Neural cell (in vitro differentiated cells): ENCODE measurements at regions not wholly inside any gene's neighbourhood (a gene's known extent, or its start where the extent isn't known, plus 50 kb on each side); places are given as distances from the start of the nearest gene placed in this dataset.

Source experiments
- H2AFZ ChIP-seq: fragments of 200-600, 300-800 bp; sonication (generic), shearing (Covaris generic); 2 replicates; pipeline ENCODE4 v1.6.0; 2014; ENCODE audit warnings: low read depth, mild to moderate bottlenecking, antibody characterized with exemption, low read length, moderate library complexity
- H3F3A ChIP-seq: fragments of 200-600 bp; shearing (Covaris generic); 2 replicates; pipeline ENCODE4 v1.6.1; 2016; ENCODE audit warnings: mild to moderate bottlenecking, moderate library complexity, mixed read lengths, antibody characterized with exemption, low read length; ENCODE audit not compliant: insufficient read depth, poor library complexity, severe bottlenecking
- H3K27ac ChIP-seq: fragments of 200-600, 300-800 bp; sonication (generic), shearing (Covaris generic); 2 replicates; pipeline ENCODE4 v1.5.1; 2014; ENCODE audit warnings: mild to moderate bottlenecking, low read length, moderate library complexity
- H3K27me3 ChIP-seq: fragments of 300-800, 200-600 bp; sonication (generic), shearing (Covaris generic); 2 replicates; pipeline ENCODE4 v1.6.0; 2014; ENCODE audit warnings: mild to moderate bottlenecking, low read depth, low read length, moderate library complexity; ENCODE audit not compliant: insufficient read depth
- H3K36me3 ChIP-seq: fragments of 300-800, 200-600 bp; sonication (generic), shearing (Covaris generic); 2 replicates; pipeline ENCODE4 v1.5.1; 2014; ENCODE audit warnings: mild to moderate bottlenecking, antibody characterized with exemption, low read length, moderate library complexity; ENCODE audit not compliant: insufficient read depth
- H3K4me2 ChIP-seq: fragments of 300-800, 200-600 bp; sonication (generic), shearing (Covaris generic); 2 replicates; pipeline ENCODE4 v1.6.0; 2014; ENCODE audit warnings: mild to moderate bottlenecking, low read length
- H3K4me3 ChIP-seq: fragments of 300-800, 200-600 bp; sonication (generic), shearing (Covaris generic); 2 replicates; pipeline ENCODE4 v1.5.1; 2014; ENCODE audit warnings: mild to moderate bottlenecking, low read length, moderate library complexity
- H3K79me2 ChIP-seq: fragments of 200-600 bp; shearing (Covaris generic); replicated peaks from 2 replicates; pipeline ENCODE4 v1.6.0; 2014; ENCODE audit warnings: mild to moderate bottlenecking, low read length, moderate library complexity; ENCODE audit not compliant: insufficient read depth
- H3K9ac ChIP-seq: fragments of 300-800, 200-600 bp; sonication (generic), shearing (Covaris generic); 2 replicates; pipeline ENCODE4 v1.6.1; 2016; ENCODE audit warnings: mild to moderate bottlenecking, low read length, mixed read lengths
- H3K9me2 ChIP-seq: fragments of 200-600 bp; shearing (Covaris generic); 2 replicates; pipeline ENCODE4 v1.6.1; 2016; ENCODE audit warnings: mild to moderate bottlenecking, low read length, mixed read lengths; ENCODE audit not compliant: insufficient read depth
- H3K9me3 ChIP-seq: fragments of 200-600, 300-800 bp; sonication (generic), shearing (Covaris generic); 2 replicates; pipeline ENCODE4 v1.6.1; 2016; ENCODE audit warnings: mild to moderate bottlenecking, mixed run types, low read length, moderate library complexity, mixed read lengths
- H4K20me1 ChIP-seq: fragments of 200-600 bp; shearing (Covaris generic); 2 replicates; pipeline ENCODE4 v1.6.1; 2016; ENCODE audit warnings: mild to moderate bottlenecking, mixed run types; ENCODE audit not compliant: insufficient read depth
- CTCF ChIP-seq: fragments of 450-650 bp; IDR thresholded peaks from 2 replicates; pipeline ENCODE4 v1.5.1; 2014; ENCODE audit warnings: antibody characterized with exemption, mild to moderate bottlenecking, moderate library complexity; ENCODE audit not compliant: poor library complexity, severe bottlenecking
- EP300 ChIP-seq: fragments of 450-650 bp; conservative IDR thresholded peaks from 2 replicates; pipeline ENCODE4 v1.6.1; 2014; ENCODE audit warnings: antibody characterized with exemption, mild to moderate bottlenecking, moderate library complexity; ENCODE audit not compliant: poor library complexity, severe bottlenecking
- EZH2 ChIP-seq: fragments of 200-600, 300-800 bp; shearing (Covaris generic), sonication (generic); IDR thresholded peaks from 2 replicates; pipeline ENCODE4 v1.6.1; 2014; ENCODE audit warnings: antibody characterized with exemption, low read length, borderline replicate concordance, mild to moderate bottlenecking; ENCODE audit not compliant: insufficient read depth, poor library complexity, severe bottlenecking
- MXI1 ChIP-seq: fragments of 450-650 bp; conservative IDR thresholded peaks from 2 replicates; pipeline ENCODE4 v1.6.1; 2014; ENCODE audit warnings: antibody characterized with exemption, mild to moderate bottlenecking; ENCODE audit not compliant: poor library complexity, severe bottlenecking
- POLR2AphosphoS5 ChIP-seq: IDR thresholded peaks from 2 replicates; pipeline ENCODE4 v1.6.1; 2012
- RAD21 ChIP-seq: fragments of 450-650 bp; conservative IDR thresholded peaks from 2 replicates; pipeline ENCODE4 v1.6.1; 2014; ENCODE audit warnings: antibody characterized with exemption, mild to moderate bottlenecking, moderate library complexity
- REST ChIP-seq: IDR thresholded peaks from 2 replicates; pipeline ENCODE4 v1.6.1; 2012; ENCODE audit warnings: borderline replicate concordance
- SMC3 ChIP-seq: fragments of 450-650 bp; conservative IDR thresholded peaks from 2 replicates; pipeline ENCODE4 v1.6.1; 2014; ENCODE audit warnings: antibody characterized with exemption, mild to moderate bottlenecking, moderate library complexity; ENCODE audit not compliant: poor library complexity
- TAF1 ChIP-seq: IDR thresholded peaks from 2 replicates; pipeline ENCODE4 v1.6.1; 2012; ENCODE audit warnings: low read depth

- H3K36me3 ChIP-seq = no peaks in the 10 kb centered on the region
- H3K9me3 ChIP-seq = no peaks in the 10 kb centered on the region
- H4K20me1 ChIP-seq = no peaks in the 10 kb centered on the region
- no peaks in the 10 kb centered on the region for H3K27me3 ChIP-seq
- TF ChIP-seq EP300 (no peak), TAF1 (no peak), REST (no peak), RAD21 (no peak), SMC3 (no peak), EZH2 (no peak), MXI1 (no peak), CTCF (no peak), POLR2AphosphoS5 (no peak)
- no peak overlapping the region for H3K4me2 ChIP-seq
- no peak overlapping the region for H2AFZ ChIP-seq
- no peaks in the 10 kb centered on the region for H3K79me2 ChIP-seq
- H3K27ac ChIP-seq = peak overlapping the region; percentile 2
- no peaks in the 10 kb centered on the region for H3K9me2 ChIP-seq
- no peaks in the 10 kb centered on the region for H3F3A ChIP-seq
- H3K4me3 ChIP-seq = no peak overlapping the region
- no peak overlapping the region for H3K9ac ChIP-seq
Measured at GRCh38 chr17:71330099-71330375, 790.8 kb upstream of the SOX9 start.

GRCh38 chr17:71331754-71332325, 789.0 kb upstream of the SOX9 start:
- Histone ChIP-seq H3K36me3 (no peaks in the 10 kb centered on the region), H2AFZ (no peak overlapping the region), H3K4me3 (no peak overlapping the region), H3K27ac (no peak overlapping the region), H3K9ac (no peak overlapping the region), H4K20me1 (no peaks in the 10 kb centered on the region), H3K9me3 (no peaks in the 10 kb centered on the region), H3K9me2 (no peaks in the 10 kb centered on the region), H3K27me3 (no peaks in the 10 kb centered on the region), H3K4me2 (no peak overlapping the region), H3F3A (no peaks in the 10 kb centered on the region), H3K79me2 (no peaks in the 10 kb centered on the region)
- TF ChIP-seq RAD21 = no peak
- no peak for TF ChIP-seq EP300
- no peak for TF ChIP-seq TAF1
